ENCODE measurements at regions not wholly inside any gene's neighbourhood (a gene's known extent, or its start where the extent isn't known, plus 50 kb on each side); places are given as distances from the start of the nearest gene placed in this dataset.

- Mint-ChIP-seq H3K4me1 (ENCODE audit: low read depth) (no peaks in the 10 kb centered on the region), H3K9me3 (peaks cover 32% of the 10 kb centered on the region), H3K4me3 (no peak overlapping the region), H3K27me3 (ENCODE audit: insufficient read depth) (no peaks in the 10 kb centered on the region), H3K36me3 (ENCODE audit: low read depth) (no peaks in the 10 kb centered on the region), H3K27ac (no peak overlapping the region)
- TF ChIP-seq CTCF (IDR thresholded peaks at IDR 0.05), result no peak
- DNase-seq, result no peak
Observed at GRCh38 chr1:190852611-190853010, 374.9 kb upstream of the BRINP3 start.

GRCh38 chr1:190858140-190858539 is 380.5 kb upstream of the BRINP3 start:
- Mint-ChIP-seq H3K36me3 (ENCODE audit: low read depth) (no peaks in the 10 kb centered on the region), H3K27ac (no peak overlapping the region), H3K27me3 (ENCODE audit: insufficient read depth) (no peaks in the 10 kb centered on the region), H3K4me1 (ENCODE audit: low read depth) (no peaks in the 10 kb centered on the region), H3K4me3 (no peak overlapping the region), H3K9me3 (peaks cover 53% of the 10 kb centered on the region)
- DNase-seq, result no peak
- no peak for TF ChIP-seq CTCF (IDR thresholded peaks at IDR 0.05)

GRCh38 chr1:190864013-190864641 is 386.5 kb upstream of the BRINP3 start:
- no peak for TF ChIP-seq CTCF (IDR thresholded peaks at IDR 0.05)
- no peak overlapping the region for H3K4me3 Mint-ChIP-seq

GRCh38 chr1:190880352-190880751 is 402.7 kb upstream of the BRINP3 start:
- Mint-ChIP-seq H3K36me3 (ENCODE audit: low read depth) (no peaks in the 10 kb centered on the region), H3K9me3 (peaks cover 17% of the 10 kb centered on the region), H3K27me3 (ENCODE audit: insufficient read depth) (peaks cover 2% of the 10 kb centered on the region; the same call in 1 of the 2 replicates), H3K4me1 (ENCODE audit: low read depth) (no peaks in the 10 kb centered on the region), H3K27ac (no peak overlapping the region), H3K4me3 (no peak overlapping the region)
- TF ChIP-seq CTCF (IDR thresholded peaks at IDR 0.05), result no peak
- no peak for DNase-seq

More at GRCh38 chr1:190864013-190864641, 386.5 kb upstream of the BRINP3 start:
- Mint-ChIP-seq H3K27me3 (ENCODE audit: insufficient read depth) (no peaks in the 10 kb centered on the region; the same call in 1 of the 2 replicates), H3K27ac (no peak overlapping the region), H3K36me3 (ENCODE audit: low read depth) (no peaks in the 10 kb centered on the region), H3K4me1 (ENCODE audit: low read depth) (no peaks in the 10 kb centered on the region), H3K9me3 (peaks cover 25% of the 10 kb centered on the region)
- no peak for DNase-seq

GRCh38 chr1:190881064-190881463 is 403.4 kb upstream of the BRINP3 start:
- Mint-ChIP-seq H3K9me3 (peaks cover 10% of the 10 kb centered on the region), H3K36me3 (ENCODE audit: low read depth) (no peaks in the 10 kb centered on the region), H3K4me1 (ENCODE audit: low read depth) (no peaks in the 10 kb centered on the region), H3K27ac (no peak overlapping the region), H3K27me3 (ENCODE audit: insufficient read depth) (peaks cover 2% of the 10 kb centered on the region; the same call in 1 of the 2 replicates), H3K4me3 (no peak overlapping the region)
- no peak for DNase-seq
- no peak for TF ChIP-seq CTCF (IDR thresholded peaks at IDR 0.05)
